Esophagus squamous epithelium (tissue), 5 donors: ENCODE measurements at regions not wholly inside any gene's neighbourhood (a gene's known extent, or its start where the extent isn't known, plus 50 kb on each side); places are given as distances from the start of the nearest gene placed in this dataset.

Source experiments
- DNase-seq: peaks from one replicate; lab custom pipeline; 2025; lab: John Stamatoyannopoulos, UW
- H3K27ac ChIP-seq, 4 donors: fragments of 200-600 bp; sonication (generic); one replicate each; pipeline ENCODE4 v1.5.1; 2016 to 2019; ENCODE audit warnings: mild to moderate bottlenecking in 1 of 4
- H3K27me3 ChIP-seq, 4 donors: fragments of 200-600 bp; sonication (generic); 1 replicate in 3 of 4; 2 replicates in 1 of 4; pipeline versions ENCODE4 v1.5.1 to v1.6.0; 2017 to 2021; ENCODE audit warnings: antibody characterized with exemption in 1 of 4
- H3K36me3 ChIP-seq, 3 donors: fragments of 200-600 bp; sonication (generic); one replicate each; pipeline ENCODE4 v1.5.1; 2016 to 2019
- H3K4me1 ChIP-seq, 3 donors: fragments of 200-600 bp; sonication (generic); one replicate each; pipeline ENCODE4 v1.5.1; 2017 to 2019
- H3K4me3 ChIP-seq, 4 donors: fragments of 200-600 bp; sonication (generic); 1 replicate in 3 of 4; 2 replicates in 1 of 4; pipeline ENCODE4 v1.5.1; 2016 to 2019; ENCODE audit warnings: mild to moderate bottlenecking in 2 of 4, moderate library complexity in 1 of 4
- H3K9me3 ChIP-seq, 3 donors: fragments of 200-600 bp; sonication (generic); one replicate each; pipeline ENCODE4 v1.5.1; 2016 to 2019
- POLR2A ChIP-seq, 4 donors: fragments of 450-650 bp; IDR thresholded peaks; one replicate each; pipeline ENCODE4 v1.6.1; 2017; ENCODE audit warnings: antibody characterized with exemption in 4 of 4, mild to moderate bottlenecking in 4 of 4, moderate library complexity in 3 of 4
- WGBS, 2 donors: methylation state at CpG; one replicate each; pipeline ENCODE4 v1.1.5; 2018; 5-methylcytosine and 5-hydroxymethylcytosine counted together
- intact Hi-C: fragments of 100-400 bp; cut with DNase I; formaldehyde crosslinking; loops from one replicate; pipeline ENCODE4 v1.15.0; 2022
- TF ChIP-seq, protein P1 (sequence below), 6 experiments: fragments of 450-650 bp in 4 of 6; fragments of 200-600 bp in 2 of 6; sonication (generic) in 2 of 6; IDR thresholded peaks; one replicate each; pipeline ENCODE4 v1.5.1; 2016 to 2019; ENCODE audit warnings: antibody characterized with exemption in 6 of 6, mild to moderate bottlenecking in 4 of 6, moderate library complexity in 4 of 6
- donor health status: DM: yes; HTN: yes; CAD: no.

DNA sequence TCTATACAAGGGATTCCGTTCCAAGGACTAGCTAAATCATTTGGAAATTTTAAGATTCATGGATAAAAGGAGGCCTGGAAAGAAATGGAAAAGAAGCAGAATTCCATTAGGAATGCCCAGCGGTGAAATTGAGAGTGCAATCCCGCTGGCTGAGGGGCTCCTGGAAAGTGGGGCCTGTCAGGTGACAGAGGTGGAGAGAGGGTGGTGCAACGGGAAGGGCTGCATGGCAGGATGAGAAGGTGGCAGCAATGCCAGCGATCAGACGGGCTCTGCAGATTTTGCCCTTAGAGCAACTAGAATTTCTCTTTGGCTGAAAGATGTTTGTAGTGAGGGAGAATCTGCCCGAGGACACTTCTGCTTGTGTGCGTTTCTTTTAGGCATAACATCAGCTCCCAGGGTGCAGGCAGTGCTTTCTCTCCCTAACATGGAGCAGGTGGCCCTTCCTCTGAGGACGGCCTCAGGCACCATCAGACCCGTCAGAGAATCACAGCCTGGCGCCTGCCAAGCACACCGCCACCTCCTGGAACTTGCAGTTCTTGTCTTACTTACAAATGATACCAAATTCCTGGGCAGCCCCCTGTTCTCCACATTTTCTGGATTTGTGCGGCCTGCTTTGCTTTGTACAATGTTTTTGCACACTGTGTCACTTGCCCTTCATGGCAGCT, 261.6 kb downstream of the NDUFA10 start:
- Histone ChIP-seq H3K27ac (no peak overlapping the region), H3K4me3 (no peak overlapping the region), H3K27me3 (peaks cover 0 to 31% (median 0%) of the 10 kb centered on the region in 4 donors), H3K9me3 (peaks cover 0 to 11% (median 0%) of the 10 kb centered on the region in 3 donors), H3K4me1 (peaks cover 0 to 9% (median 0%) of the 10 kb centered on the region in 3 donors), H3K36me3 (no peaks in the 10 kb centered on the region)
- TF ChIP-seq, protein P1, sequence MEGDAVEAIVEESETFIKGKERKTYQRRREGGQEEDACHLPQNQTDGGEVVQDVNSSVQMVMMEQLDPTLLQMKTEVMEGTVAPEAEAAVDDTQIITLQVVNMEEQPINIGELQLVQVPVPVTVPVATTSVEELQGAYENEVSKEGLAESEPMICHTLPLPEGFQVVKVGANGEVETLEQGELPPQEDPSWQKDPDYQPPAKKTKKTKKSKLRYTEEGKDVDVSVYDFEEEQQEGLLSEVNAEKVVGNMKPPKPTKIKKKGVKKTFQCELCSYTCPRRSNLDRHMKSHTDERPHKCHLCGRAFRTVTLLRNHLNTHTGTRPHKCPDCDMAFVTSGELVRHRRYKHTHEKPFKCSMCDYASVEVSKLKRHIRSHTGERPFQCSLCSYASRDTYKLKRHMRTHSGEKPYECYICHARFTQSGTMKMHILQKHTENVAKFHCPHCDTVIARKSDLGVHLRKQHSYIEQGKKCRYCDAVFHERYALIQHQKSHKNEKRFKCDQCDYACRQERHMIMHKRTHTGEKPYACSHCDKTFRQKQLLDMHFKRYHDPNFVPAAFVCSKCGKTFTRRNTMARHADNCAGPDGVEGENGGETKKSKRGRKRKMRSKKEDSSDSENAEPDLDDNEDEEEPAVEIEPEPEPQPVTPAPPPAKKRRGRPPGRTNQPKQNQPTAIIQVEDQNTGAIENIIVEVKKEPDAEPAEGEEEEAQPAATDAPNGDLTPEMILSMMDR (IDR thresholded peaks at IDR 0.05), result no peak
- TF ChIP-seq POLR2A (IDR thresholded peaks at IDR 0.05), result no peak
- intact Hi-C loops, result no loop called here
- WGBS, 2 donors, result 79 to 82% methylated on average over 7 to 11 of the region's 13 CpGs
- no peak for DNase-seq

DNA sequence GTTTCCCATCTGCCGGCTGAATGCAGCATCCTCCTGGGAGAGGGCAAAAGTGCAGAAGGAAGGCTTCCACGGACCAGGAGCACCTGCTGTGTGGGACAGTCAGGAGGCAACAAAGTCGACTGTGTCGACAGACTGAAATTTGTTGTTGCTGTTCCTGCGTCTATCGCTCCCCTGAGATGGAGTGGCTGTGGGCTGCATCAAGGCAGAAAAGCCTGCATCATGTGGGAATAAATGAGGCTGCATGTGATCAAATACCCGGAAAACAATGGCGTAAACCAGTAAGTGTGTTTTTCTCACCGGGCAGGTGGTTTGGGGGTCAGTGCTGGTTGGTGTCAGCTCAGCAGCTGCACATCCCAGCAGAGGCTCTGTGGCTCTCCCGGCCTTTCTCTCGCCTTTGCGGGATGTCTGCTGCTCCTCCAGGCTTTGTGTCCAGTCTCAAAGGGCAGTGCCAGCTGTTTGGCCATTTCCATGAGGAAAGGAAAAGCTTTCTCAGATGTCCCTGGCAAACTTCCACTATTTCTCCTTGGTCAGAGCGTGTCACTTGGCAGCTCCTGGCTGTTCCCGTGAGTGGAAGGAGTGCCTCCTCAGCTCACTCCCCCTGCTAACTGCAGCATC, 262.4 kb downstream of the NDUFA10 start:
- no peak for DNase-seq
- 75 to 79% methylated on average over 8 to 12 of the region's 14 CpGs for WGBS, 2 donors
- intact Hi-C loops, result no loop called here
- H3K4me3 ChIP-seq, result no peak overlapping the region
- no peaks in the 10 kb centered on the region for H3K36me3 ChIP-seq
- H3K27ac ChIP-seq, result no peak overlapping the region
- no peak for TF ChIP-seq POLR2A (IDR thresholded peaks at IDR 0.05)
- TF ChIP-seq, protein P1 (IDR thresholded peaks at IDR 0.05), result no peak
- H3K9me3 ChIP-seq, result peaks cover 0 to 11% (median 0%) of the 10 kb centered on the region in 3 donors
- H3K4me1 ChIP-seq, result peaks cover 0 to 14% (median 0%) of the 10 kb centered on the region in 3 donors
- peaks cover 0 to 31% (median 0%) of the 10 kb centered on the region in 4 donors for H3K27me3 ChIP-seq

DNA sequence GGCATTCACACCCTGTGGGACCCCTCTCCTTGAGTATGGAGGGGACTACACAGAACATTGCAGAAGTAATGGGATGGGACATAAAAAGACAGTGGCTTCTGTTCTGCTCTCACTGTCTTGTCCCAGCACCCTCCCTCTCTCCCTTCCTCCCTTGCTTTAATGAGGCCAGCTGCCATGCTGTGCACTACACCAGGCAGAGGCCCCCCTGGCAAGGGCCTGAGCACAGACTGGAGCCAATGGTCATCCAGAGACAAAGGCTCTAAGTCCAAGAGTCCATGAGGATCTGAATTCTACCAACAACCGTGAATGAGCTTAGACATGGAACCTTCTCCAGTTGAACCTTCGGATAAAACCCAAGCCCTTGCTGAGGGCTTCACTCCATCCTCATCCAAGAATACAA, 263.0 kb downstream of the NDUFA10 start:
- Histone ChIP-seq H3K9me3 (peaks cover 0 to 11% (median 0%) of the 10 kb centered on the region in 3 donors), H3K36me3 (no peaks in the 10 kb centered on the region)
- no peak for DNase-seq

DNA sequence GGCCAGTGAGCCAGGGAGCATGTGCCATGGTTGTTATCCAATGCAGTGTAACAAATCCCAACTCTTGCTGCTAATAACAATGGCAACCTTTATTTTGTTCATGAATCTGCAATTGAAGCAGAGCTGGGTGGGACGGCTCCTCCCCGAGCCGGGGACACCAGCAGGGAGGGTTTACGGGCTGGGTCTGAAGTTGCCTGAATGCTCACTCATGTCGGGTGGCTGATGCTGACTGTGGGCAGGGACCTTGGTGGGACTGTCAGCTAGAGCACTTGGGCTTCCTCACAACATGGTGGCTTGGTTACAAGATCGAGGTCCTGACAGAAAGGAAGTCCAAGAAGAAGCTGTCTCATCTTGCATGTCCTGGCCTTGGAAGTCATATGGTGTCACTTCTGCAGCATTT, 264.5 kb downstream of the NDUFA10 start:
- Histone ChIP-seq H3K4me3 (no peak overlapping the region), H3K4me1 (peaks cover 0 to 22% (median 0%) of the 10 kb centered on the region in 3 donors), H3K36me3 (no peaks in the 10 kb centered on the region), H3K9me3 (peaks cover 0 to 11% (median 0%) of the 10 kb centered on the region in 3 donors), H3K27ac (no peak overlapping the region), H3K27me3 (peaks cover 0 to 31% (median 0%) of the 10 kb centered on the region in 4 donors)
- intact Hi-C loops, result no loop called here
- 87 to 100% methylated on average over 4 to 6 of the region's 6 CpGs for WGBS, 2 donors
- no peak for DNase-seq
- TF ChIP-seq, protein P1 (IDR thresholded peaks at IDR 0.05), result no peak
- no peak for TF ChIP-seq POLR2A (IDR thresholded peaks at IDR 0.05)

More for the DNA sequence above, 263.0 kb downstream of the NDUFA10 start:
- H3K27me3 ChIP-seq, result peaks cover 0 to 31% (median 0%) of the 10 kb centered on the region in 4 donors
- H3K27ac ChIP-seq, result no peak overlapping the region
- H3K4me3 ChIP-seq, result no peak overlapping the region
- peaks cover 0 to 15% (median 0%) of the 10 kb centered on the region in 3 donors for H3K4me1 ChIP-seq
- intact Hi-C loops, result no loop called here
- TF ChIP-seq, protein P1 (IDR thresholded peaks at IDR 0.05), result no peak
- no peak for TF ChIP-seq POLR2A (IDR thresholded peaks at IDR 0.05)
- WGBS, 2 donors, result 85 to 100% methylated on average over 2 of the region's 2 CpGs

DNA sequence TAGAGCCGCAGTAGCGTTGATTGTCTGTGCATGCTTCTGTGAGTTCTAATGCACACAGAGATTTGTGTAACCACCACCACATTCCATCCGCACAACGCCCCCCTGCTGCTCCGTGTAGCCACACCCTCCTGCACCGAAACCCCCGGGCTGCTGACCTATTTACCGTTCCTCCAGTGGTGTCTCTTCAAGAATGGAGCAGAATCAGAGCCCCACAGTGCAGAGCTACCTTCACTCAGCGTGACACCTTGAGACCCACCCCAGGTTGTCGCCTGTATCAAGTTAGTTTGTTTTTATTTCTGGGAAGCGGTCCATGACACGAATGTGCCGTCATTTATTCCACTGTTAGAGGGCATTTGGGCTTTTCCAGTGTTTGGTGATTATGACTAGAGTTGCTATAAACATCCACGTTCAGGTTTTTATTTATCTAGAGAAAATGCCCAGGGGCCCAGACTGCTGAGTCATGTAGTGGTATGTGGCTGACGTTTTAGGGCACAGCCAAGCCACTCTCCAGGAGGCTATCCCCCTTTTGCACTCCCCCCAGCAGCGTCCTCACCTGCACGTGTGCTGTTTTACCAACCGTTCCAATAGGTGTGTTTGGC, 266.8 kb downstream of the NDUFA10 start:
- Histone ChIP-seq H3K4me3 (no peak overlapping the region), H3K36me3 (no peaks in the 10 kb centered on the region), H3K27me3 (peaks cover 0 to 31% (median 0%) of the 10 kb centered on the region in 4 donors), H3K9me3 (peaks cover 0 to 11% (median 0%) of the 10 kb centered on the region in 3 donors), H3K27ac (no peak overlapping the region), H3K4me1 (peaks cover 0 to 20% (median 0%) of the 10 kb centered on the region in 3 donors)
- DNase-seq, result no peak
- 27 to 45% methylated on average over 18 of the region's 18 CpGs for WGBS, 2 donors
- intact Hi-C loops, result no loop called here
- TF ChIP-seq POLR2A (IDR thresholded peaks at IDR 0.05), result no peak
- TF ChIP-seq, protein P1 (IDR thresholded peaks at IDR 0.05), result no peak
